C4-2B (cell line): ENCODE measurements at regions not wholly inside any gene's neighbourhood (a gene's known extent, or its start where the extent isn't known, plus 50 kb on each side); places are given as distances from the start of the nearest gene placed in this dataset.

Experiments used
- H3K27ac ChIP-seq: fragments of 450-650 bp; 2 replicates; pipeline ENCODE4 v1.5.1; 2017
- CTCF ChIP-seq: fragments of 450-650 bp; conservative IDR thresholded peaks from 2 replicates; pipeline ENCODE4 v1.5.1; 2017; ENCODE audit warnings: mild to moderate bottlenecking
- ZFX ChIP-seq: fragments of 450-650 bp; IDR thresholded peaks from 2 replicates; pipeline ENCODE4 v1.6.1; 2017

DNA sequence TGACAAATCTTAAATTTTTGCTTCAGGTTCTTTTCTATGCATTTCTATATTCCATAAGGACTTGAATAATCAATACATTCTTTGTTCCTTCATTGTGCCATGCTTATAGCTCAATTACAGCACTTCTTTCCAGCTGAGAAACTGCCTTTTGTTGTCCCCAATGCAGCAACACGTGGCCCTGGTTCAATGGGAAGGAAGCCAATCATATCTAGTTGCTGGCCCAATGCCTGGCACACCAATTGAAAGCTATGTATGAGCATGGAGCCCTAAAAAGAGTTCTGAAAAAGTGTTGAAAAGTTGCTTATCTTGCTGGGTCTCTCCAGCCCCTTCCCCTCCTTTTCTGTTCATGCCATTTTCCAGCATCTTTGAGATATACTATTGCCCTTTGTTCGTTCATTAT is 448.0 kb upstream of the FAT3 start:
- TF ChIP-seq CTCF (no peak), ZFX (no peak)
- no peak overlapping the region for H3K27ac ChIP-seq

DNA sequence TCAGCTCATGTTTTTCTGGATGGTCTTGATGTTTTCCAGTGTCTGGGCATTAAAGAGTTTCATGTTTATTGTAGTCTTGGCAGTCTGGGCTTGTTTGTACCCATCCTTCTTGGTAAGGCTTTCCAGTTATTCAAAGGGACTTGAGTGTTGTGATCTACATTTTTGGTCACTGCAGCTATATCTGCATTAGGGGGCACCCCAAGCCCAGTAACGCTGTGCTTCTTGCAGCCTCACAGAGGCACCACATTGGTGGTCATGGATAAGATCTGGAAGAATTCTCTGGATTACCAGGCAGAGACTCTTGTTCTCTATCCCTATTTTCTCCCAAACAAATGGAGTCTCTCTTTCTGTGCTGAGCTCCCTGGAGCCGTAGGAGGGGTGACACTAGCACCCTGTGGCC is 451.5 kb upstream of the FAT3 start:
- TF ChIP-seq CTCF, result no peak
- no peak for TF ChIP-seq ZFX
- H3K27ac ChIP-seq, result no peak overlapping the region

DNA sequence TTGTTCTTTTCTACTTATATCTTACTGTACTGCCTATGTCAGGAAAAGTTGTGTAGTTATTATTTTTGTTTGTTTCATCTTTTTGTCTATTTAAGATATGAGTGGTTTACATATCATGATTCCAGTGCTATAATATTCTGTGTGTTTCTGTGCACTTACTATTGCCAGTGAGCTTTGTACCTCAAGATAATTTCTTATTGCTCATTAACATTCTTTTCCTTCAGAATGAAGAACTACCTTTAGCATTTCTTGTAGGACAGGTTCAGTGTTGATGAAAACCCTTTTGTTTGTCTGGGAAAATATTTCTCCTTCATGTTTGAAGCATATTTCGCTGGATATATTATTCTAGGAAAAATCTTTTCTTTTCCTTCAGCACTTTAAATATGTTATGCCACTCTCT is 452.7 kb upstream of the FAT3 start:
- H3K27ac ChIP-seq, result no peak overlapping the region
- TF ChIP-seq CTCF, result no peak

DNA sequence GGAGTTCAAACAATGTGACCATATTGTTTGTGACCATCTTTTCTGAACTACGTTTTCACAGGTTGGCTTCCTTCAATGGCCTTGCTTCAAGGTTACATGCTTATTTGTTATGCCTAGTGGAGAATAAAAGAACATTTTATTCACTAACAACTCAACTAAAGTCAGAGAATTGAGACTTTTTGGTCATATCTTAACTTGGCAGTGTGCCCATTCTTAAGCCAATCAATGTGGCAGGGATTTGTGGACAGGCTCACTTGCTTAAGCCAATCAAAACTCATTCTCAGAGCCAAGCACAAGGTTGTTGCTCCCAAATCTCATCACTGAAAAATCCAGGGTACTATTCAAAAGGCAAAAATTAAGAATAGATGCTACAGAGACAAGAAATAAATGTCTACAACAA is 455.8 kb upstream of the FAT3 start:
- H3K27ac ChIP-seq, result no peak overlapping the region
- TF ChIP-seq CTCF (no peak), ZFX (no peak)

DNA sequence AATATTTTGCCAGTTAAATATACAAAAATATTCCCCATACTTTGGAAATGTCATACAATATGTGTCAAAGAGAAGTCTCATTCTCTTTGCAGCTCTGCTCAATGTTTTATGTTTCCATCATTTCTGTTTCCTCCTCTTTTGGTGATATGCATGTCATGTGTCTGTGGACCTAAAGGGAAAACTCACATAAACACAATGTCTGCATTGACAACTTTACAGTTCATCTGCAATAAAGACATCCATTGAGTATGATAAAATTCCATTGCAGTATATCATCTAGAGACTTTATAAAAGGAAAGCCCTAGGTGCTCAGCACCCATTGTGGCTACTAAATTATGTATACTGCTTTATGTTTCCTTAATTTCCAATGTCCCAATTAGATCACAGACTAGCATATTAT is 461.3 kb upstream of the FAT3 start:
- TF ChIP-seq CTCF, result no peak
- no peak for TF ChIP-seq ZFX
- no peak overlapping the region for H3K27ac ChIP-seq

DNA sequence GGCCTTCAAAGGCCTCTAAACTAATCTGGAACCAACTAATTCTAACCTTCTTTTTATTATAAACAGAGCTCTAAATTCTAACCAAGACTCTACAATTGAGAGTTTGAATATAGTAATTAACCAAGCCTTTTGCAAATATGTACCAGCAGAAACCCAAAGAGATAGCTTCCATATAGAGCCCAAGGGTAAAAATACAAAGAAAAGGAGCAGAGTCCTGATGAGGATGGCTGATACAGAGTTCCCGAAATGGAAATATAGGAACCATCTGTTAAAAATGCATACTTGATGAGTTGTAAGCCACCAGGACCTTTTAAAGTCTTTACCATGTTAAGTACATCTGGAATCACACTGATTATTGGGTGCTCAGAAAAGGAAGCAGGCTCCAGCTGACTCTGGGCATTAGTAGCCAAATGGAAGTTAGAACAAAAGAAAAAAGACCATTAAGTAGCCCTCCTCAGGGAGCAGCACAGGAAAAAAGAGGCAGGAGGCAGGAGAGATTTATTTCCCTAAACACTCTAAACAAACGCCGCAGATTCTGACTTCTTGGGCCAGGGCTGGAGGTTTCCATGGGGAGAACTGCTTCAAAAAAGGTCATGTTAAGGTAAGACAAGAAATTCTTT is 463.1 kb upstream of the FAT3 start:
- H3K27ac ChIP-seq, result no peak overlapping the region

More for the DNA sequence above, 463.1 kb upstream of the FAT3 start:
- TF ChIP-seq ZFX, result no peak
- TF ChIP-seq CTCF, result no peak
